ENCODE measurements at regions not wholly inside any gene's neighbourhood (a gene's known extent, or its start where the extent isn't known, plus 50 kb on each side); places are given as distances from the start of the nearest gene placed in this dataset.

- DNase-seq (ENCODE audit: low spot score) = no peak
These were observed 133.2 kb upstream of the ARHGAP5 start for GRCh38 chr14:31943861-31944255.

GRCh38 chr14:31944256-31945073 lies 132.6 kb upstream of the ARHGAP5 start:
- DNase-seq (ENCODE audit: low spot score) = peak; percentile 45

- peak; percentile 61 for DNase-seq (ENCODE audit: low spot score)
These were observed 132.0 kb upstream of the ARHGAP5 start for GRCh38 chr14:31945074-31945613.

GRCh38 chr14:31945701-31946100 lies 131.4 kb upstream of the ARHGAP5 start:
- DNase-seq (ENCODE audit: low spot score) = no peak

GRCh38 chr14:31947076-31947475 lies 130.0 kb upstream of the ARHGAP5 start:
- DNase-seq (ENCODE audit: low spot score) = no peak

- no peak for DNase-seq (ENCODE audit: low spot score)
These were observed 129.2 kb upstream of the ARHGAP5 start for GRCh38 chr14:31947680-31948595.

GRCh38 chr14:31949709-31950108 lies 127.4 kb upstream of the ARHGAP5 start:
- DNase-seq (ENCODE audit: low spot score) = no peak

- DNase-seq (ENCODE audit: low spot score) = no peak
These were observed 126.8 kb upstream of the ARHGAP5 start for GRCh38 chr14:31950331-31950730.

- DNase-seq (ENCODE audit: low spot score) = no peak
These were observed 126.1 kb upstream of the ARHGAP5 start for GRCh38 chr14:31950764-31951637.

- no peak for DNase-seq (ENCODE audit: low spot score)
These were observed 125.5 kb upstream of the ARHGAP5 start for GRCh38 chr14:31951638-31951964.

GRCh38 chr14:31952573-31952972 lies 124.5 kb upstream of the ARHGAP5 start:
- DNase-seq (ENCODE audit: low spot score) = no peak

GRCh38 chr14:31953210-31953609 lies 123.9 kb upstream of the ARHGAP5 start:
- DNase-seq (ENCODE audit: low spot score) = no peak

GRCh38 chr14:31954991-31955390 lies 122.1 kb upstream of the ARHGAP5 start:
- DNase-seq (ENCODE audit: low spot score) = no peak

- no peak for DNase-seq (ENCODE audit: low spot score)
These were observed 121.0 kb upstream of the ARHGAP5 start for GRCh38 chr14:31955936-31956579.

GRCh38 chr14:31957565-31957964 lies 119.5 kb upstream of the ARHGAP5 start:
- DNase-seq (ENCODE audit: low spot score) = no peak

GRCh38 chr14:31960039-31960438 lies 117.1 kb upstream of the ARHGAP5 start:
- no peak for DNase-seq (ENCODE audit: low spot score)

- DNase-seq (ENCODE audit: low spot score) = no peak
These were observed 115.2 kb upstream of the ARHGAP5 start for GRCh38 chr14:31961896-31962295.

- no peak for DNase-seq (ENCODE audit: low spot score)
These were observed 114.2 kb upstream of the ARHGAP5 start for GRCh38 chr14:31962920-31963319.

GRCh38 chr14:31963587-31963986 lies 113.5 kb upstream of the ARHGAP5 start:
- no peak for DNase-seq (ENCODE audit: low spot score)

GRCh38 chr14:31964490-31964889 lies 112.6 kb upstream of the ARHGAP5 start:
- DNase-seq (ENCODE audit: low spot score) = no peak

GRCh38 chr14:31965071-31965734 lies 111.9 kb upstream of the ARHGAP5 start:
- no peak for DNase-seq (ENCODE audit: low spot score)
